SU-DHL-6 (cell line): ENCODE measurements at regions not wholly inside any gene's neighbourhood (a gene's known extent, or its start where the extent isn't known, plus 50 kb on each side); places are given as distances from the start of the nearest gene placed in this dataset.

Experiments
- EZH2phosphoT487 ChIP-seq: fragments of 200-600 bp; sonication (generic), shearing (Covaris generic); conservative IDR thresholded peaks from 2 replicates; pipeline ENCODE4 v1.6.1; 2018; ENCODE audit warnings: mild to moderate bottlenecking, antibody characterized with exemption, low read length, moderate library complexity, mixed read lengths
- TF ChIP-seq, protein P1 (sequence below): fragments of 200-600 bp; sonication (generic); IDR thresholded peaks from one replicate; pipeline ENCODE4 v1.5.1; 2017; ENCODE audit warnings: antibody characterized with exemption, mild to moderate bottlenecking, low read length, moderate library complexity; ENCODE audit not compliant: insufficient read depth, poor library complexity, severe bottlenecking

DNA sequence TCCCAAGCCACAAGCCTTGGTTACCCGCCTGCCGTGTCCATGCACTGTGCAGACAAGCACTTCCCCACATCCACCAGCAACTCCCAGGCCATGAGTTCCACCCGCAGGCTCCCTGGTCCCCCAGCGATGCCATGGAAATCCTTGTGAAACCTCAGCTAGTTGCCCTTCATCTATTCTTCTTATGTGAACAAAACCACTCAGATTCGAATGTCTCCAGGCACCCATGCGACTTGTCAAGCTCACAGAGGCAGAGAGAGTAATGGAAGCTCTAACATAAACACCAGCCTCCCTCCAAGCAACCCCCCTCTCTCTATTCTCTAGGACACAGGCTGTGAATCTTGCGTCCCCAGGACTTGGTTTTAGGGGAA lies 182.6 kb downstream of the C16orf95 start:
- TF ChIP-seq, protein P1, sequence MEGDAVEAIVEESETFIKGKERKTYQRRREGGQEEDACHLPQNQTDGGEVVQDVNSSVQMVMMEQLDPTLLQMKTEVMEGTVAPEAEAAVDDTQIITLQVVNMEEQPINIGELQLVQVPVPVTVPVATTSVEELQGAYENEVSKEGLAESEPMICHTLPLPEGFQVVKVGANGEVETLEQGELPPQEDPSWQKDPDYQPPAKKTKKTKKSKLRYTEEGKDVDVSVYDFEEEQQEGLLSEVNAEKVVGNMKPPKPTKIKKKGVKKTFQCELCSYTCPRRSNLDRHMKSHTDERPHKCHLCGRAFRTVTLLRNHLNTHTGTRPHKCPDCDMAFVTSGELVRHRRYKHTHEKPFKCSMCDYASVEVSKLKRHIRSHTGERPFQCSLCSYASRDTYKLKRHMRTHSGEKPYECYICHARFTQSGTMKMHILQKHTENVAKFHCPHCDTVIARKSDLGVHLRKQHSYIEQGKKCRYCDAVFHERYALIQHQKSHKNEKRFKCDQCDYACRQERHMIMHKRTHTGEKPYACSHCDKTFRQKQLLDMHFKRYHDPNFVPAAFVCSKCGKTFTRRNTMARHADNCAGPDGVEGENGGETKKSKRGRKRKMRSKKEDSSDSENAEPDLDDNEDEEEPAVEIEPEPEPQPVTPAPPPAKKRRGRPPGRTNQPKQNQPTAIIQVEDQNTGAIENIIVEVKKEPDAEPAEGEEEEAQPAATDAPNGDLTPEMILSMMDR = no peak
- TF ChIP-seq EZH2phosphoT487 = no peak
